ENCODE measurements at regions not wholly inside any gene's neighbourhood (a gene's known extent, or its start where the extent isn't known, plus 50 kb on each side); places are given as distances from the start of the nearest gene placed in this dataset.
A peak's percentile ranks its signal among the peaks of the same experiment; 100 is the strongest.

- Histone ChIP-seq H3K9ac (ENCODE audit: low read length) (no peak overlapping the region), H4K20me1 (ENCODE audit: low read length) (no peaks in the 10 kb centered on the region), H3K4me2 (ENCODE audit: low read length) (no peak overlapping the region), H3K27ac (ENCODE audit: low read length) (no peak overlapping the region), H3K9me3 (ENCODE audit: low read length) (no peaks in the 10 kb centered on the region), H3K9me2 (replicated peaks; ENCODE audit: low read length) (no peaks in the 10 kb centered on the region), H3K4me1 (ENCODE audit: insufficient read depth, low read length) (no peaks in the 10 kb centered on the region), H3K4me3 (ENCODE audit: low read length) (no peak overlapping the region), H3K27me3 (ENCODE audit: low read length) (no peaks in the 10 kb centered on the region), H2AFZ (ENCODE audit: low read length) (no peak overlapping the region), H3K36me3 (ENCODE audit: low read depth, low read length) (no peaks in the 10 kb centered on the region), H3F3A (ENCODE audit: low read length, unreplicated experiment) (no peaks in the 10 kb centered on the region), H3K79me2 (ENCODE audit: low read length) (no peaks in the 10 kb centered on the region)
- intact Hi-C loops (cut with micrococcal nuclease): no loop called here
- no TSS peak for BruUV-seq (replicated peaks)
- DNase-seq (no peak), ATAC-seq (no peak)
- ChIA-PET POLR2A (ENCODE audit: unreplicated experiment) (no interaction called here), CTCF (no interaction called here)
- TF ChIP-seq EZH2phosphoT487 (IDR thresholded peaks at IDR 0.05; ENCODE audit: borderline replicate concordance, low read length) (no peak), EZH2 (IDR thresholded peaks at IDR 0.05; ENCODE audit: low read length, unreplicated experiment) (no peak), CTCF (conservative IDR thresholded peaks at IDR 0.05; ENCODE audit: low read depth, low read length) (no peak)
These were observed 525.6 kb downstream of the CETN3 start for GRCh38 chr5:89883967-89884366.

- H3F3A ChIP-seq (ENCODE audit: low read length, unreplicated experiment): no peaks in the 10 kb centered on the region
- no TSS peak for BruUV-seq (replicated peaks)
- no peaks in the 10 kb centered on the region for H3K36me3 ChIP-seq (ENCODE audit: low read depth, low read length)
- H3K4me1 ChIP-seq (ENCODE audit: insufficient read depth, low read length): peaks cover 14% of the 10 kb centered on the region
- POLR2A ChIA-PET (ENCODE audit: unreplicated experiment): no interaction called here
- peak overlapping the region; percentile 13 for H3K27ac ChIP-seq (ENCODE audit: low read length)
- H3K4me3 ChIP-seq (ENCODE audit: low read length): no peak overlapping the region
- H3K9me3 ChIP-seq (ENCODE audit: low read length): no peaks in the 10 kb centered on the region
- no peak overlapping the region for H3K9ac ChIP-seq (ENCODE audit: low read length)
- no peaks in the 10 kb centered on the region for H4K20me1 ChIP-seq (ENCODE audit: low read length)
- TF ChIP-seq EZH2phosphoT487 (IDR thresholded peaks at IDR 0.05; ENCODE audit: borderline replicate concordance, low read length) (no peak), CTCF (conservative IDR thresholded peaks at IDR 0.05; ENCODE audit: low read depth, low read length) (no peak)
- no peaks in the 10 kb centered on the region for H3K79me2 ChIP-seq (ENCODE audit: low read length)
- CTCF ChIA-PET: no interaction called here
- DNase-seq (peak; percentile 96), ATAC-seq (peak; percentile 98)
- H3K9me2 ChIP-seq (replicated peaks; ENCODE audit: low read length): no peaks in the 10 kb centered on the region
- H3K4me2 ChIP-seq (ENCODE audit: low read length): peak overlapping the region; percentile 2; the same call in 1 of the 2 replicates
- intact Hi-C loops (cut with micrococcal nuclease): no loop called here
- H3K27me3 ChIP-seq (ENCODE audit: low read length): no peaks in the 10 kb centered on the region
- H2AFZ ChIP-seq (ENCODE audit: low read length): no peak overlapping the region
These were observed 531.1 kb downstream of the CETN3 start for GRCh38 chr5:89878140-89879132.

GRCh38 chr5:89871906-89872305, 537.6 kb downstream of the CETN3 start:
- intact Hi-C loops (cut with micrococcal nuclease): no loop called here
- H3K4me1 ChIP-seq (ENCODE audit: insufficient read depth, low read length): peaks cover 6% of the 10 kb centered on the region
- no peaks in the 10 kb centered on the region for H3K9me3 ChIP-seq (ENCODE audit: low read length)
- ChIA-PET CTCF (no interaction called here), POLR2A (ENCODE audit: unreplicated experiment) (interaction anchor here (0.6 to 0.7 kb wide), 2 partner anchors 8 to 250 kb away, joined by 3 read pairs; no protein-coding TSS in a partner anchor)
- H3K4me3 ChIP-seq (ENCODE audit: low read length): no peak overlapping the region
- H2AFZ ChIP-seq (ENCODE audit: low read length): no peak overlapping the region; the same call in 1 of the 2 replicates
- H4K20me1 ChIP-seq (ENCODE audit: low read length): no peaks in the 10 kb centered on the region
- no TSS peak for BruUV-seq (replicated peaks)
- ATAC-seq: peak; percentile 62
- no peaks in the 10 kb centered on the region for H3K79me2 ChIP-seq (ENCODE audit: low read length)
- no peaks in the 10 kb centered on the region for H3K27me3 ChIP-seq (ENCODE audit: low read length)
- TF ChIP-seq EZH2 (IDR thresholded peaks at IDR 0.05; ENCODE audit: low read length, unreplicated experiment) (no peak), CTCF (conservative IDR thresholded peaks at IDR 0.05; ENCODE audit: low read depth, low read length) (no peak), EZH2phosphoT487 (IDR thresholded peaks at IDR 0.05; ENCODE audit: borderline replicate concordance, low read length) (no peak)
- H3K27ac ChIP-seq (ENCODE audit: low read length): no peak overlapping the region
- H3F3A ChIP-seq (ENCODE audit: low read length, unreplicated experiment): no peaks in the 10 kb centered on the region
- no peak overlapping the region for H3K9ac ChIP-seq (ENCODE audit: low read length)
- H3K9me2 ChIP-seq (replicated peaks; ENCODE audit: low read length): no peaks in the 10 kb centered on the region
- peak overlapping the region; percentile 21 for H3K4me2 ChIP-seq (ENCODE audit: low read length)
- H3K36me3 ChIP-seq (ENCODE audit: low read depth, low read length): no peaks in the 10 kb centered on the region
- DNase-seq: peak; percentile 54

Data from PC-3 (cell line).